ENCODE measurements at regions not wholly inside any gene's neighbourhood (a gene's known extent, or its start where the extent isn't known, plus 50 kb on each side); places are given as distances from the start of the nearest gene placed in this dataset.
"Not testable (repeated sequence)": the region's sequence is repeated elsewhere in the genome, so short reads cannot be mapped to it uniquely, and the experiment has no call there.

GRCh38 chr4:9505341-9505740, 61.1 kb downstream of the DEFB131A start:
- H3K9me3 ChIP-seq (ENCODE audit: insufficient read depth in 2 of 2, low read depth in 1 of 2, low read length in 1 of 2); H4K5ac ChIP-seq (ENCODE audit: insufficient read length, low read depth, low read length); H3K4ac ChIP-seq (replicated peaks; ENCODE audit: insufficient read length, low read depth, low read length); H2BK12ac ChIP-seq (ENCODE audit: low read depth, low read length); H3K23me2 ChIP-seq (ENCODE audit: low read depth, low read length); H3K56ac ChIP-seq (replicated peaks; ENCODE audit: insufficient read length, low read depth, low read length); H3K4me1 ChIP-seq (replicated peaks in 1 of 4; ENCODE audit: control insufficient read depth in 3 of 4, insufficient read depth in 4 of 4, low read length in 3 of 4); H2BK15ac ChIP-seq (ENCODE audit: low read length); H3K14ac ChIP-seq (ENCODE audit: insufficient read length); H4K8ac ChIP-seq (ENCODE audit: extremely low read depth, insufficient read depth, low read length); H3K4me2 ChIP-seq (ENCODE audit: insufficient read depth in 1 of 2, low read depth in 2 of 2, low read length in 2 of 2); H4K20me1 ChIP-seq (replicated peaks in 1 of 2; ENCODE audit: control insufficient read depth in 1 of 2, insufficient read depth in 2 of 2, low read length in 2 of 2); DNase-seq (ENCODE audit: low read depth in 1 of 2, low spot score in 2 of 2); H2BK20ac ChIP-seq (ENCODE audit: low read length); H3K27me3 ChIP-seq (replicated peaks in 1 of 4; ENCODE audit: control insufficient read depth in 3 of 4, extremely low read depth in 1 of 4, insufficient read depth in 3 of 4, low read length in 3 of 4); POLR2A ChIA-PET (ENCODE audit: partially characterized antibody); H3K9ac ChIP-seq (replicated peaks in 1 of 4; ENCODE audit: extremely low read depth in 1 of 4, low read depth in 3 of 4, low read length in 3 of 4); H3K79me2 ChIP-seq (ENCODE audit: control insufficient read depth in 1 of 2, insufficient read depth in 2 of 2, low read length in 2 of 2); H3K23ac ChIP-seq (ENCODE audit: insufficient read length); CTCF ChIA-PET (ENCODE audit: partially characterized antibody); H2BK120ac ChIP-seq (replicated peaks; ENCODE audit: low read depth, low read length); H2AFZ ChIP-seq (ENCODE audit: low read length); H3K4me3 ChIP-seq (ENCODE audit: extremely low read depth in 1 of 4, insufficient read depth in 2 of 4, low read depth in 3 of 4, low read length in 4 of 4); H3K36me3 ChIP-seq (ENCODE audit: control insufficient read depth in 2 of 4, insufficient read depth in 4 of 4, low read length in 3 of 4); H3K27ac ChIP-seq (ENCODE audit: low read depth, low read length); H2AK5ac ChIP-seq (ENCODE audit: low read depth, low read length); H2BK5ac ChIP-seq (ENCODE audit: low read depth, low read length); H3K79me1 ChIP-seq (ENCODE audit: low read depth, low read length); H4K91ac ChIP-seq (replicated peaks; ENCODE audit: insufficient read length, low read length); H3K18ac ChIP-seq (ENCODE audit: extremely low read depth, low read length); FAIRE-seq: not testable (repeated sequence)
- WGBS, 2 experiments (ENCODE audit: extremely low coverage in 1 of 2, insufficient coverage in 1 of 2, insufficient read length in 1 of 2, insufficient replicate concordance in 2 of 2, low coverage in 1 of 2, low lambda C conversion rate in 2 of 2, missing lambda C conversion rate in 1 of 2), result 90% methylated on average over 14 of the region's 21 CpGs; no CpG with 5 or more reads in 1 of the 2 experiments

GRCh38 chr4:9506672-9507071, 62.5 kb downstream of the DEFB131A start:
- H3K27me3 ChIP-seq (replicated peaks in 1 of 4; ENCODE audit: control insufficient read depth in 3 of 4, extremely low read depth in 1 of 4, insufficient read depth in 3 of 4, low read length in 3 of 4); H3K4me3 ChIP-seq (ENCODE audit: extremely low read depth in 1 of 4, insufficient read depth in 2 of 4, low read depth in 3 of 4, low read length in 4 of 4); POLR2A ChIA-PET (ENCODE audit: partially characterized antibody); H2AK5ac ChIP-seq (ENCODE audit: low read depth, low read length); H4K20me1 ChIP-seq (replicated peaks in 1 of 2; ENCODE audit: control insufficient read depth in 1 of 2, insufficient read depth in 2 of 2, low read length in 2 of 2); FAIRE-seq; H3K14ac ChIP-seq (ENCODE audit: insufficient read length); H3K23ac ChIP-seq (ENCODE audit: insufficient read length); H2BK120ac ChIP-seq (replicated peaks; ENCODE audit: low read depth, low read length); H3K79me2 ChIP-seq (ENCODE audit: control insufficient read depth in 1 of 2, insufficient read depth in 2 of 2, low read length in 2 of 2); H3K79me1 ChIP-seq (ENCODE audit: low read depth, low read length); H2BK5ac ChIP-seq (ENCODE audit: low read depth, low read length); H3K27ac ChIP-seq (ENCODE audit: low read depth, low read length); H4K91ac ChIP-seq (replicated peaks; ENCODE audit: insufficient read length, low read length); H4K8ac ChIP-seq (ENCODE audit: extremely low read depth, insufficient read depth, low read length); H3K36me3 ChIP-seq (ENCODE audit: control insufficient read depth in 2 of 4, insufficient read depth in 4 of 4, low read length in 3 of 4); H2BK15ac ChIP-seq (ENCODE audit: low read length); H3K4me2 ChIP-seq (ENCODE audit: insufficient read depth in 1 of 2, low read depth in 2 of 2, low read length in 2 of 2); H3K56ac ChIP-seq (replicated peaks; ENCODE audit: insufficient read length, low read depth, low read length); H4K5ac ChIP-seq (ENCODE audit: insufficient read length, low read depth, low read length); H2BK12ac ChIP-seq (ENCODE audit: low read depth, low read length); H2AFZ ChIP-seq (ENCODE audit: low read length); H3K9me3 ChIP-seq (ENCODE audit: insufficient read depth in 2 of 2, low read depth in 1 of 2, low read length in 1 of 2); H3K18ac ChIP-seq (ENCODE audit: extremely low read depth, low read length); DNase-seq (ENCODE audit: low read depth in 1 of 2, low spot score in 2 of 2); H3K23me2 ChIP-seq (ENCODE audit: low read depth, low read length); H3K4me1 ChIP-seq (replicated peaks in 1 of 4; ENCODE audit: control insufficient read depth in 3 of 4, insufficient read depth in 4 of 4, low read length in 3 of 4); H2BK20ac ChIP-seq (ENCODE audit: low read length); H3K9ac ChIP-seq (replicated peaks in 1 of 4; ENCODE audit: extremely low read depth in 1 of 4, low read depth in 3 of 4, low read length in 3 of 4); H3K4ac ChIP-seq (replicated peaks; ENCODE audit: insufficient read length, low read depth, low read length): not testable (repeated sequence)
- CTCF ChIA-PET (ENCODE audit: partially characterized antibody), result interaction anchor here (2.7 kb wide), 1 partner anchor 25 kb away, joined by 10 read pairs; no protein-coding TSS in a partner anchor
- WGBS, 2 experiments (ENCODE audit: extremely low coverage in 1 of 2, insufficient coverage in 1 of 2, insufficient read length in 1 of 2, insufficient replicate concordance in 2 of 2, low coverage in 1 of 2, low lambda C conversion rate in 2 of 2, missing lambda C conversion rate in 1 of 2), result 92% methylated on average over 2 of the region's 2 CpGs; no CpG with 5 or more reads in 1 of the 2 experiments

Data from H1 (cell line).